ENCODE measurements at regions not wholly inside any gene's neighbourhood (a gene's known extent, or its start where the extent isn't known, plus 50 kb on each side); places are given as distances from the start of the nearest gene placed in this dataset.

GRCh38 chr5:148720257-148720656 is 65.9 kb upstream of the HTR4 start:
- Histone ChIP-seq H3K9me3 (no peaks in the 10 kb centered on the region), H3K27me3 (no peaks in the 10 kb centered on the region), H3K36me3 (no peaks in the 10 kb centered on the region), H3K4me3 (no peak overlapping the region), H3K4me1 (peaks cover 0 to 5% of the 10 kb centered on the region in 2 donors), H3K27ac (peak overlapping the region in 1 of 2 donors; percentile 18)
- TF ChIP-seq CTCF (IDR thresholded peaks at IDR 0.05) = no peak
- no peak for DNase-seq (ENCODE audit: low spot score)

GRCh38 chr5:148723143-148723542 is 68.8 kb upstream of the HTR4 start:
- TF ChIP-seq CTCF (IDR thresholded peaks at IDR 0.05) = no peak
- Histone ChIP-seq H3K27ac (no peak overlapping the region), H3K4me3 (no peak overlapping the region), H3K4me1 (peaks cover 0 to 8% of the 10 kb centered on the region in 2 donors), H3K36me3 (no peaks in the 10 kb centered on the region), H3K27me3 (no peaks in the 10 kb centered on the region), H3K9me3 (no peaks in the 10 kb centered on the region)
- DNase-seq (ENCODE audit: low spot score) = no peak

GRCh38 chr5:148725675-148726074 is 71.3 kb upstream of the HTR4 start:
- Histone ChIP-seq H3K9me3 (no peaks in the 10 kb centered on the region), H3K4me1 (peaks cover 0 to 10% of the 10 kb centered on the region in 2 donors), H3K27ac (no peak overlapping the region), H3K4me3 (no peak overlapping the region), H3K36me3 (no peaks in the 10 kb centered on the region), H3K27me3 (no peaks in the 10 kb centered on the region)
- DNase-seq (ENCODE audit: low spot score) = no peak
- no peak for TF ChIP-seq CTCF (IDR thresholded peaks at IDR 0.05)

GRCh38 chr5:148729182-148729581 is 74.9 kb upstream of the HTR4 start:
- DNase-seq (ENCODE audit: low spot score) = no peak

GRCh38 chr5:148730270-148730669 is 75.9 kb upstream of the HTR4 start:
- no peak overlapping the region for H3K4me3 ChIP-seq
- peaks cover 0 to 15% of the 10 kb centered on the region in 2 donors for H3K4me1 ChIP-seq
- H3K27ac ChIP-seq = peak overlapping the region; percentile 4 to 65
- H3K36me3 ChIP-seq = no peaks in the 10 kb centered on the region
- H3K27me3 ChIP-seq = no peaks in the 10 kb centered on the region
- no peak for TF ChIP-seq CTCF (IDR thresholded peaks at IDR 0.05)
- no peak for DNase-seq (ENCODE audit: low spot score)
- H3K9me3 ChIP-seq = no peaks in the 10 kb centered on the region

More at GRCh38 chr5:148729182-148729581, 74.9 kb upstream of the HTR4 start:
- peaks cover 0 to 15% of the 10 kb centered on the region in 2 donors for H3K4me1 ChIP-seq
- peak; percentile 24 to 48 for TF ChIP-seq CTCF (IDR thresholded peaks at IDR 0.05)
- H3K27me3 ChIP-seq = no peaks in the 10 kb centered on the region
- no peaks in the 10 kb centered on the region for H3K36me3 ChIP-seq
- H3K27ac ChIP-seq = peak overlapping the region in 1 of 2 donors; percentile 65
- no peak overlapping the region for H3K4me3 ChIP-seq
- no peaks in the 10 kb centered on the region for H3K9me3 ChIP-seq
